Uterus (tissue), 2 donors: ENCODE measurements at regions not wholly inside any gene's neighbourhood (a gene's known extent, or its start where the extent isn't known, plus 50 kb on each side); places are given as distances from the start of the nearest gene placed in this dataset.

ENCODE experiments used
- CTCF ChIP-seq, 4 experiments: fragments of 200-600 bp in 2 of 4; fragments of 450-650 bp in 2 of 4; sonication (generic) in 2 of 4; IDR thresholded peaks; one replicate each; pipeline ENCODE4 v1.5.1; 2016 to 2019; ENCODE audit warnings: antibody characterized with exemption in 4 of 4, mild to moderate bottlenecking in 2 of 4, moderate library complexity in 1 of 4
- POLR2A ChIP-seq, 2 donors: fragments of 450-650 bp; IDR thresholded peaks; one replicate each; pipeline ENCODE4 v1.6.1; 2016; ENCODE audit warnings: antibody characterized with exemption in 2 of 2, mild to moderate bottlenecking in 1 of 2, moderate library complexity in 1 of 2

- no peak for TF ChIP-seq POLR2A (IDR thresholded peaks at IDR 0.05)
- no peak for TF ChIP-seq CTCF (IDR thresholded peaks at IDR 0.05)
These were observed 391.9 kb upstream of the TBL1XR1 start for GRCh38 chr3:177589041-177589650.
